Pancreas (tissue), 10 donors: ENCODE measurements at regions not wholly inside any gene's neighbourhood (a gene's known extent, or its start where the extent isn't known, plus 50 kb on each side); places are given as distances from the start of the nearest gene placed in this dataset.

Source experiments
- ATAC-seq, 4 donors: fragments of 200-7000 bp; cut with Tn5 transposase; one replicate each; pipeline versions ENCODE4 v1.8.0 to v1.9.1; 2020; ENCODE audit warnings: mild to moderate bottlenecking in 4 of 4, moderate library complexity in 4 of 4
- DNase-seq, 6 donors: peaks; one replicate each; pipeline ENCODE4 v3.0.0-alpha.2; 2020
- FAIRE-seq: peaks from 2 replicates; lab custom pipeline; 2012; peaks lifted over from hg19 to GRCh38; lab: Jason Lieb, UNC
- H3K27ac ChIP-seq, 4 donors: fragments of 200-600 bp; sonication (generic); 1 replicate in 3 of 4; 2 replicates in 1 of 4; pipeline versions ENCODE4 v1.5.0 to v1.8.0; 2020
- H3K27me3 ChIP-seq, 4 donors: fragments of 200-600 bp; one replicate each; pipeline ENCODE4 v1.8.0; 2021
- H3K36me3 ChIP-seq, 3 donors: fragments of 200-600 bp; sonication (generic) in 1 of 3; one replicate each; pipeline versions ENCODE4 v1.5.0 to v1.8.0; 2020 to 2021
- H3K4me1 ChIP-seq, 3 donors: fragments of 200-600 bp; one replicate each; pipeline ENCODE4 v1.8.0; 2021
- H3K4me3 ChIP-seq, 4 donors: fragments of 200-600 bp; sonication (generic) in 2 of 4; one replicate each; pipeline versions ENCODE4 v1.5.0 to v1.8.0; 2020 to 2021
- H3K9me3 ChIP-seq, 4 donors: fragments of 200-600 bp; one replicate each; pipeline ENCODE4 v1.8.0; 2021
- WGBS, 2 donors: extraction: QIAGEN DNeasy Blood & Tissue Kit; methylation state at CpG; one replicate each; pipeline ENCODE4 v1.1.7; 2013; 5-methylcytosine and 5-hydroxymethylcytosine counted together
- intact Hi-C, 3 donors: fragments of 100-400 bp; cut with DNase I; formaldehyde crosslinking; loops; one replicate each; pipeline versions ENCODE4 v1.11.1 to v1.14.2; 2022
- TF ChIP-seq, protein P1 (sequence below), 4 donors: fragments of 200-600 bp; sonication (generic) in 3 of 4; IDR thresholded peaks; one replicate each; pipeline versions ENCODE4 v1.5.0 to v1.8.0; 2021; ENCODE audit warnings: antibody characterized with exemption in 4 of 4
- donor health status: healthy with polysubstance abuse.
- donor health status: DM: no; HTN: no; CAD: no; lungs with moderate emphysema.
- donor health status: DM: no; HTN: no; CAD: no.
- donor health status: control.
- donor health status: control.
- donor health status: Bipolar disorder and iron deficiency.
- donor health status: DM: yes; HTN: yes; CAD: no.
- donor health status: DM: no; HTN: no; CAD: no.
- donor health status: DM: no; HTN: no; CAD: no.
- donor health status: DM: yes; HTN: yes; CAD: no.

DNA sequence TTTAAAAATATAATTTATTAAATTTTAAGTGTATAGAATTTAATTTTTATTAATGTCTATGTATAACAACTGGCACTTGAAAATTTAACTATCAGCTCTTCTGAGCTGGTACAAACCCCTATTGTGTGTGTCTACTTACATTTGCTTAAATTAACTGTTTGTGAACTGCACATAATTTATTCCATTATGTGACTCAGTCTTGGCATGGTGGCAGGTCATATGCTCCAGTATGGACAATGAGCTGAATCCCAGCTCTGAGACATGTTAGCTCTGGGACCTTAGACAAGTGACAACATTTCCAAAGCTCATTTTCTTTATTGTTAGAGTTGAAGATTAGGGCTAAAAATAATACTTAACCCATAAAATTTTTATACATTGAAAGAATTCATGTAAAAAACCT lies 526.1 kb upstream of the MARCKS start:
- H3K27me3 ChIP-seq: no peaks in the 10 kb centered on the region
- no peak overlapping the region for H3K27ac ChIP-seq
- FAIRE-seq (no peak), ATAC-seq (no peak), DNase-seq (no peak)
- H3K9me3 ChIP-seq: no peaks in the 10 kb centered on the region
- intact Hi-C loops: no loop called here
- H3K4me3 ChIP-seq: no peak overlapping the region
- H3K4me1 ChIP-seq: peaks cover 0 to 6% (median 0%) of the 10 kb centered on the region in 3 donors
- H3K36me3 ChIP-seq: no peaks in the 10 kb centered on the region
- TF ChIP-seq, protein P1, sequence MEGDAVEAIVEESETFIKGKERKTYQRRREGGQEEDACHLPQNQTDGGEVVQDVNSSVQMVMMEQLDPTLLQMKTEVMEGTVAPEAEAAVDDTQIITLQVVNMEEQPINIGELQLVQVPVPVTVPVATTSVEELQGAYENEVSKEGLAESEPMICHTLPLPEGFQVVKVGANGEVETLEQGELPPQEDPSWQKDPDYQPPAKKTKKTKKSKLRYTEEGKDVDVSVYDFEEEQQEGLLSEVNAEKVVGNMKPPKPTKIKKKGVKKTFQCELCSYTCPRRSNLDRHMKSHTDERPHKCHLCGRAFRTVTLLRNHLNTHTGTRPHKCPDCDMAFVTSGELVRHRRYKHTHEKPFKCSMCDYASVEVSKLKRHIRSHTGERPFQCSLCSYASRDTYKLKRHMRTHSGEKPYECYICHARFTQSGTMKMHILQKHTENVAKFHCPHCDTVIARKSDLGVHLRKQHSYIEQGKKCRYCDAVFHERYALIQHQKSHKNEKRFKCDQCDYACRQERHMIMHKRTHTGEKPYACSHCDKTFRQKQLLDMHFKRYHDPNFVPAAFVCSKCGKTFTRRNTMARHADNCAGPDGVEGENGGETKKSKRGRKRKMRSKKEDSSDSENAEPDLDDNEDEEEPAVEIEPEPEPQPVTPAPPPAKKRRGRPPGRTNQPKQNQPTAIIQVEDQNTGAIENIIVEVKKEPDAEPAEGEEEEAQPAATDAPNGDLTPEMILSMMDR (IDR thresholded peaks at IDR 0.05): no peak

DNA sequence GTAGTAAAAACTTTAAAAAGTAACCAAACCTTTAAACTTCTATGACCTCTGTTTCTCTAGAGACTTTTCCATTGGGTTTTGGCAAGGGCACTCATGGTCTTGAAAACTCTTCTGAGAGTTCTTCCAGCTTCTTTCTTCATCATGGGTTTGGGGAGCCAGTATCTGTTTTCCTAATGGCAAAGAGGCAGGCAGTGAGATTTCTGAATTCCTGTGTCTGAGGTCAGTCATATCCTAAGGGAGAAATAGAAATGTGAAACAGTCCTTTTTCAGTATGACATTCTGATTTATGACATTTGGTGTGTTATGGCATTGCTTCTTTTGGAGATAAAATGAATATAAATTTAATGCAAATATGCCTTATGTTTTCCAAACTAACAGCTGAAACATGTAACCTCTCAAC lies 518.5 kb upstream of the MARCKS start:
- Histone ChIP-seq H3K4me3 (no peak overlapping the region), H3K9me3 (no peaks in the 10 kb centered on the region), H3K4me1 (no peaks in the 10 kb centered on the region), H3K36me3 (no peaks in the 10 kb centered on the region), H3K27ac (no peak overlapping the region), H3K27me3 (no peaks in the 10 kb centered on the region)
- FAIRE-seq: no peak
- TF ChIP-seq, protein P1 (IDR thresholded peaks at IDR 0.05): no peak
- intact Hi-C loops: no loop called here
- no peak for ATAC-seq
- DNase-seq: no peak

DNA sequence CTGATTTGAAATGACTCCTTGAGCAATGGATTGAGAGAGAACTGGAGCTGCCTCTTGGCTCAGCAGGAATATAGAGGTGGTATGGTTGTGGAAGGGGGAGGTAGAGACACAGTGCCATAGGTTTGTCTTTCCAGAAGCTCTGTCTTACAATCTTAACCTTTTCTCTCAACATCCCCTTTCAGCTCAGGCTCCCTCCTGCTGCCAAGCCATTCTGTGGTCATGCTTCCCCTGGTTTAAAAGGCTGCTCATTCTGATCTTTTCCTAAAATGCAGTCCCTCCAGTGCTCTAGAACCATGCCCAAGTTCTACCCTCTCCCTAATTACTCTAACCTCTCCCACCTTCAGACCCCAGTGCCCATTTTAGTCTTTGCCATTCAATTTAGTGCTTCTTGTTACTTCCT lies 517.9 kb upstream of the MARCKS start:
- no peak for DNase-seq
- Histone ChIP-seq H3K9me3 (no peaks in the 10 kb centered on the region), H3K27me3 (no peaks in the 10 kb centered on the region), H3K27ac (no peak overlapping the region), H3K4me3 (no peak overlapping the region), H3K4me1 (no peaks in the 10 kb centered on the region), H3K36me3 (no peaks in the 10 kb centered on the region)
- FAIRE-seq: no peak
- ATAC-seq: no peak
- intact Hi-C loops: no loop called here
- TF ChIP-seq, protein P1 (IDR thresholded peaks at IDR 0.05): no peak

DNA sequence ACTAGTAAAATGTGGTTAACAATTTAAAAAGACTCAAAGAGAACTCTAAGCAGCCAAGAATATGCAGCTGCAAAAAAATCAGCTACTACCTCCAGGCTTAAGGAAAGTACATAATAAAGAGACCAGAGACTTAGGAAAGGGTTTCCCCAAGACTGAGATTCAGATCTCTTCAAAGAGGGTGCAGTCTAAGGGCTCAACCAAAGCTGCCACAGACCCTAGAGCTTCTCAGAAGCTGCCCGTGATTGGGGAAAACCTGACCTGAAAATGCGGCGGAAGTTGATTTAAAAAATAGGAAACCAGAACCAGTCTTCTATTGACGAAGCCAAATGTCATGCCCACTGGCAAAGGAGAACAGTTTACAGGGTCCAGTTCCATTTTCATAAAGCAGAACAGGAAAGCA lies 516.8 kb upstream of the MARCKS start:
- TF ChIP-seq, protein P1 (IDR thresholded peaks at IDR 0.05): no peak
- ATAC-seq: no peak
- FAIRE-seq: no peak
- no peaks in the 10 kb centered on the region for H3K27me3 ChIP-seq
- no peaks in the 10 kb centered on the region for H3K4me1 ChIP-seq
- no peak for DNase-seq
- WGBS, 2 donors: 91 to 93% methylated on average over 4 of the region's 4 CpGs
- no peak overlapping the region for H3K27ac ChIP-seq
- H3K9me3 ChIP-seq: no peaks in the 10 kb centered on the region
- no peak overlapping the region for H3K4me3 ChIP-seq
- intact Hi-C loops: no loop called here
- no peaks in the 10 kb centered on the region for H3K36me3 ChIP-seq

DNA sequence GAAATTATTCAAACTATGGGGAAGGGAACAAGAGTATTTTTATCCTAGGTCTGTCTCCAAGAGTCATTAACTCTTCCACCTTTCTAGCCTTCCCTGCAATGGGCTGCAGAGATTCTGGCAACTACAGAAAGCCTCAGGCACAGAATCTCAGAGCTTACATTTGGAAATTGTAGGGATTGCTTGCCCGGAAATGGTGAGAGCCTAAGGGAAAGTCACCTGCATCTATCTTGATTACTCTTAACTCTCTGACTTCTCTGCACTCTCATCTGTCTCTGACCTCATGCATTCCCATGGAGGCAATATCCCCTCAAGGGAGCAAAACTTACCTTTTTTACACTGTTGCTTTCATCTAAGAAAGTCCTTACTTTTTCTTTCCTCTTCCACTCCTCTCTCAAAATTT lies 513.2 kb upstream of the MARCKS start:
- TF ChIP-seq, protein P1 (IDR thresholded peaks at IDR 0.05): no peak
- Histone ChIP-seq H3K27ac (no peak overlapping the region), H3K4me3 (no peak overlapping the region), H3K36me3 (no peaks in the 10 kb centered on the region), H3K4me1 (no peaks in the 10 kb centered on the region), H3K9me3 (no peaks in the 10 kb centered on the region), H3K27me3 (no peaks in the 10 kb centered on the region)
- DNase-seq (no peak), FAIRE-seq (no peak), ATAC-seq (no peak)
- 31 to 35% methylated on average over 1 of the region's 1 CpG for WGBS, 2 donors
- intact Hi-C loops: no loop called here
